HUES6 (cell line): ENCODE measurements at regions not wholly inside any gene's neighbourhood (a gene's known extent, or its start where the extent isn't known, plus 50 kb on each side); places are given as distances from the start of the nearest gene placed in this dataset.

Experiments used
- H3K27ac ChIP-seq: 2 replicates; pipeline ENCODE4 v1.7.0; 2013; ENCODE audit warnings: low read depth, mild to moderate bottlenecking, low read length, inconsistent platforms
- H3K27me3 ChIP-seq: 2 replicates; pipeline ENCODE4 v1.6.1; 2013; ENCODE audit warnings: low read length; ENCODE audit not compliant: control insufficient read depth, insufficient read depth
- H3K36me3 ChIP-seq: 2 replicates; pipeline ENCODE4 v1.6.1; 2013; ENCODE audit warnings: low read length; ENCODE audit not compliant: control insufficient read depth, insufficient read depth
- H3K4me1 ChIP-seq: 2 replicates; pipeline ENCODE4 v1.6.1; 2013; ENCODE audit warnings: low read length; ENCODE audit not compliant: control insufficient read depth, insufficient read depth
- H3K4me3 ChIP-seq: 2 replicates; pipeline ENCODE4 v1.5.1; 2013; ENCODE audit warnings: low read depth, low read length
- H3K9ac ChIP-seq: one replicate; pipeline ENCODE4 v1.6.1; 2013; ENCODE audit warnings: mild to moderate bottlenecking, low read length
- H3K9me3 ChIP-seq: 2 replicates; pipeline ENCODE4 v1.6.1; 2013; ENCODE audit warnings: low read depth, low read length; ENCODE audit not compliant: control insufficient read depth, insufficient read depth

DNA sequence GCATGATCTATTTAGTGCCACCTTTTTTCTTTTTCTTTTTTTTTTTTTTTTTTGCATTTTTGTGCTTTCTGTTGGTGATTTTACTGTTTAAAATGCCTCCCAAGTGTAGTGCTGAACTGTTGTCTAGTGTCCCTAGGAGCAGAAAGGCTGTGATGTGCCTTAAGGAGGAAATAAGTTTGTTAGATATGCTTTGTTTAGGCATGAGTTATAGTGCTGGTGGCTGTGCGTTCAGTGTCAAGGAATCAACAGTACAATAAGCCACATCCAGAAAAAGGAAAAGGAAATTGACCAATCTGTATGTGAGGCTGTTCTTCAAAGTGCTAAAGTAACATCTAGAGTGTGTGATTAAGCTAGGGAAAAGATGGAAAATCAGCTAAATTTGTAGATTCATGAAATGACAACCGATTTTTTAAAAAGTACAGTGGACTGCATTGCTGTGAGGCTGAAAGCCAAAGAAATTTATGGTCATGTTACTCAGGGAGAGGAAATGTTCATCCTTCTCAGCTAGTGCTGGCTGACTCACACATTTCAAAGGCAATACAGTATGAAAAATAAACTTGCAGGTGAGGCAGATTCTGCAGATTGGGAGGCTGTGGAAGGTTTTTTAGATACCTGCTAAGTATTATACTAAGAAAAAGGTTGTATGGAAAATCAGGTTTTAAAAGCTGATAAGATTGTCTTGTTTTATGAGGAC, 122.7 kb upstream of the ADCY1 start:
- Histone ChIP-seq H3K27ac (no peak overlapping the region), H3K36me3 (no peaks in the 10 kb centered on the region), H3K27me3 (no peaks in the 10 kb centered on the region), H3K4me1 (no peaks in the 10 kb centered on the region), H3K9ac (no peak overlapping the region), H3K9me3 (no peaks in the 10 kb centered on the region), H3K4me3 (no peak overlapping the region)

DNA sequence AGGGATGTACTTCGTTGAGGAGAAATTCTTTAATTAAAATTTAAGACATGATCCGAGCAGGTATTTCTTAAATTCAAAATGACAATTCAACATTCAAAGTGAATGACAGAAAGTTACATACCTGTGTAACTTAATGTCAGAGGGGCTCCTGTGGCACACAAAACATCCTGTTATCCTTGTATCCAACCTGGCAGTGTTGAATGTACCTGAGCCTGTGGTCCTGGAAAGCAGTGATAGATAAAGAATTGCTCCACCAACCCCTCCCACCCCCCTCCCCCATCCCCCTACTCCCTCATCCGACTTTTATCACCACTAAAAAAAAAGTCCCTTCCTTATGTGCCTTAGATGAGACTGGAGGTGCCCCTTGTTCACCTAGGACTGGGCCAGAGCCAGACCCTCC, 119.4 kb upstream of the ADCY1 start:
- Histone ChIP-seq H3K27me3 (no peaks in the 10 kb centered on the region), H3K36me3 (no peaks in the 10 kb centered on the region)

GRCh38 chr7:45455662-45456061, 118.5 kb upstream of the ADCY1 start:
- no peaks in the 10 kb centered on the region for H3K4me1 ChIP-seq
- no peaks in the 10 kb centered on the region for H3K36me3 ChIP-seq
- H3K4me3 ChIP-seq = no peak overlapping the region
- no peaks in the 10 kb centered on the region for H3K27me3 ChIP-seq
- H3K9ac ChIP-seq = no peak overlapping the region
- no peaks in the 10 kb centered on the region for H3K9me3 ChIP-seq
- H3K27ac ChIP-seq = no peak overlapping the region

More for the DNA sequence above, 119.4 kb upstream of the ADCY1 start:
- Histone ChIP-seq H3K9me3 (no peaks in the 10 kb centered on the region), H3K9ac (no peak overlapping the region), H3K27ac (no peak overlapping the region), H3K4me1 (no peaks in the 10 kb centered on the region), H3K4me3 (no peak overlapping the region)

DNA sequence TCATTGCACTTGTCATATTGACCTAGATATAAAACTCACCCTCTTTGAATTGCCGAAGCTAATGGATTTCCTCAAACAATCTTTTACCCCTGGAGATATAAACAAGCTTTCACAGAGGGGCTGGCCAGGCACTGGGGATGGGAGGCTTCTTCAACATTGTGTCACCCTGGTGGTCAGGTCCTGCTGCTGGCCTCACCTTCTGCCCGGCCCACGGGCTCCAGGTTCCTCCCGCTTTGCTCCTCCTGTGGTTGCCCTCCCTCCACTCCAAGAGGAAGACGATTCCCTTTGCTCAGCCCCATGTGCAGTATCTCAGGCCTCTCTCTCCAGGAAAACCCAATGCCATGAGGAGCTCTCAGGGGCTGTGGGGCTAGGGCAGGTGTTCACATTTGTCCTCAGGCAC, 118.1 kb upstream of the ADCY1 start:
- H3K9me3 ChIP-seq = no peaks in the 10 kb centered on the region
- no peaks in the 10 kb centered on the region for H3K27me3 ChIP-seq
- no peak overlapping the region for H3K27ac ChIP-seq
- H3K36me3 ChIP-seq = no peaks in the 10 kb centered on the region
- no peak overlapping the region for H3K9ac ChIP-seq
- no peak overlapping the region for H3K4me3 ChIP-seq
- no peaks in the 10 kb centered on the region for H3K4me1 ChIP-seq

GRCh38 chr7:45456747-45457524, 117.2 kb upstream of the ADCY1 start:
- Histone ChIP-seq H3K4me1 (no peaks in the 10 kb centered on the region), H3K36me3 (no peaks in the 10 kb centered on the region), H3K27me3 (no peaks in the 10 kb centered on the region), H3K4me3 (no peak overlapping the region), H3K27ac (no peak overlapping the region), H3K9ac (no peak overlapping the region), H3K9me3 (no peaks in the 10 kb centered on the region)

DNA sequence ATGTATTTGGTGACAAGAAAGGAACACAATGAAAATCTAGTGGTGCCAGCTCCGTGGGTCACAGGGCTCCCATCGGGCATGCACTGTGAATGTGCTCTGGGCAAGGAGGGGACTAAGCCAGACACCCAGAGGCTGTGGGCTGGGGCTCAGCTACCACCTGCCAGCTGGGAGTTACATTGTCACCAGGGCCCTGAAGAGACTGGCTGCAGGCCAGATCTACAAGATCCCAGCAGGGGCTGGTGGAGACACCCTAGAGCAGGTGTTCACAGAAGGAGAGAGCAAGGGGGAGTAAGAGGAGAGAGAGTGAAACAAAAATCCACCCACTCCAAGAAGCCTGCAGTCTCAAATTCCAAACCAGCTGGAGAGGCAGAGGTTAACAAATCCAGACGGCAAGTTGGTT, 116.6 kb upstream of the ADCY1 start:
- Histone ChIP-seq H3K27me3 (no peaks in the 10 kb centered on the region), H3K9me3 (no peaks in the 10 kb centered on the region), H3K4me1 (no peaks in the 10 kb centered on the region), H3K9ac (no peak overlapping the region), H3K27ac (no peak overlapping the region), H3K36me3 (no peaks in the 10 kb centered on the region), H3K4me3 (no peak overlapping the region)

DNA sequence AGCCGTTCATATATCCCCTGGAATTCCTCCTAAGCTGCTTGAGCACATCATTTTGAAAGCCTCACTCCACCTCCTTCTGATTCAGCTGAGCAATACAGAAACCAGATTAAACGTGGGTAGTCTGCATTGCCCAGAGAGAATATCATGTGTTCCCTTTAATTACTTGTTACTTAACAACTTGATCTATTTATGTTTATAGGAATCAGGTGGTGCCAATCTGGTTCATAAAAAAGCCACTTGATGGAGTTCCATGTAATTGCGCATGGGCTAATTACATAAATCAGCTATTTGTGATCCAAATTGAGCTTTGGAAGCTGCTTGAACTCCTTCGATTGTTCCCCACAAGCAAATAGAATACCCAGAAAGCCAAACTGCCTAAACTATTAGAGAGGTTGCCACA, 114.7 kb upstream of the ADCY1 start:
- no peak overlapping the region for H3K4me3 ChIP-seq
- no peak overlapping the region for H3K9ac ChIP-seq
- H3K27me3 ChIP-seq = no peaks in the 10 kb centered on the region
- no peaks in the 10 kb centered on the region for H3K36me3 ChIP-seq
- no peaks in the 10 kb centered on the region for H3K9me3 ChIP-seq
- no peak overlapping the region for H3K27ac ChIP-seq
- no peaks in the 10 kb centered on the region for H3K4me1 ChIP-seq

GRCh38 chr7:45460379-45460778, 113.8 kb upstream of the ADCY1 start:
- Histone ChIP-seq H3K9me3 (no peaks in the 10 kb centered on the region), H3K4me1 (no peaks in the 10 kb centered on the region), H3K27ac (no peak overlapping the region), H3K27me3 (no peaks in the 10 kb centered on the region), H3K36me3 (no peaks in the 10 kb centered on the region), H3K9ac (no peak overlapping the region), H3K4me3 (no peak overlapping the region)

DNA sequence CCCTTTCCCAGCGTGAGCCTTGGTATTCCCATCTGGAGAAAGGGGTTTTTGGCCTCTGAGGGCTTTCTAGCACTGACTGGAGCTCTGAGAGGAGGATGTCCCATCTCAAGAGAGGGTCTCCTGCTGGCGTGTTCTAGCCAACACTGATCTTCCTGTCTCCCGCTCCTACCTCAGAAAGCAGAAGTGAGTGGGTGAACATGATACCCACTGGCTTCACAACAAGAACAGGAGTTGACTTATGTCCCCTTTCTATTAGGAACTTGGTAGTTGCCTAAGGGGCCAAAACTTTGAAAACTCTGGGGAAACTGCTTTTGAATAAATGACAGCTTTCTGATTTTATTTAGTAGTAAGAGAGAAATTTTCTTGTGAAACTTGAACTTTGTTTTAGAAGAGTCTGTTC, 113.1 kb upstream of the ADCY1 start:
- H3K4me1 ChIP-seq = no peaks in the 10 kb centered on the region
- H3K36me3 ChIP-seq = no peaks in the 10 kb centered on the region
- H3K4me3 ChIP-seq = no peak overlapping the region
- no peak overlapping the region for H3K27ac ChIP-seq
- no peak overlapping the region for H3K9ac ChIP-seq
- no peaks in the 10 kb centered on the region for H3K9me3 ChIP-seq
- no peaks in the 10 kb centered on the region for H3K27me3 ChIP-seq

GRCh38 chr7:45469103-45469502, 105.1 kb upstream of the ADCY1 start:
- H3K4me3 ChIP-seq = no peak overlapping the region
- no peak overlapping the region for H3K27ac ChIP-seq
- H3K4me1 ChIP-seq = no peaks in the 10 kb centered on the region
- peaks cover 13% of the 10 kb centered on the region; the same call in 1 of the 2 replicates for H3K9me3 ChIP-seq
- no peaks in the 10 kb centered on the region for H3K27me3 ChIP-seq
- H3K9ac ChIP-seq = no peak overlapping the region
- no peaks in the 10 kb centered on the region for H3K36me3 ChIP-seq

DNA sequence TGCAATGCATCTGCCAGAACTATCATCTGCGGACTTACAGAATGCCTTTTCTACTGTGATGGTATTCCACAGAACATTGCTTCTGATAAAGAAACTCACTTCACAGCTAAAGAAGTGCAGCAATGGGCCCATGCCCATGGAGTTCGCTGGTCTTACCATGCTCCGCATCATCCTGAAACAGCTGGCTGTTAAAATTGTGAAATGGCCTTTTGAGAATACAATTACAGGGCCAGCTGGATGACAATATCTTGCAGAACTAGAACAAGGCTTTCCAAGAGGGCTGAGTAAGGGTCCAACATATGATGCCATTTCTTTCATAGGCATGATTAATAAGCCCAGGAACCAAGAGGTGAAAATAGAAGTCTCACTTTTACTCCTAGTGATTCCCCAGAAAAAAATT, 104.1 kb upstream of the ADCY1 start:
- Histone ChIP-seq H3K9me3 (peaks cover 13% of the 10 kb centered on the region; the same call in 1 of the 2 replicates), H3K36me3 (no peaks in the 10 kb centered on the region), H3K4me1 (no peaks in the 10 kb centered on the region), H3K27me3 (no peaks in the 10 kb centered on the region), H3K27ac (no peak overlapping the region), H3K9ac (no peak overlapping the region), H3K4me3 (no peak overlapping the region)
